ENCODE measurements at regions not wholly inside any gene's neighbourhood (a gene's known extent, or its start where the extent isn't known, plus 50 kb on each side); places are given as distances from the start of the nearest gene placed in this dataset.
"Not testable (repeated sequence)": the region's sequence is repeated elsewhere in the genome, so short reads cannot be mapped to it uniquely, and the experiment has no call there.

- not testable (repeated sequence) for H3K9me3 ChIP-seq (ENCODE audit: control extremely low read depth in 1 of 3, control insufficient read depth in 2 of 3, insufficient read depth in 1 of 3, low read length in 2 of 3)
Observed at GRCh38 chr9:67397731-67398130, 405.4 kb upstream of the SPATA31A3 start.

GRCh38 chr9:67394782-67395181 is 402.4 kb upstream of the SPATA31A3 start:
- H3K9ac ChIP-seq (ENCODE audit: low read length); H3K9me3 Mint-ChIP-seq (ENCODE audit: insufficient read depth); intact Hi-C loops (cut with micrococcal nuclease); H3K4me2 ChIP-seq (replicated peaks; ENCODE audit: low read depth, low read length, poor library complexity, severe bottlenecking); H3K27ac ChIP-seq (ENCODE audit: low read length in 2 of 2); POLR2A ChIA-PET; ATAC-seq (ENCODE audit: low read depth); DNase-seq; H3K4me1 ChIP-seq (ENCODE audit: control insufficient read depth in 2 of 2, insufficient read depth in 2 of 2, low read length in 2 of 2); H3K27me3 ChIP-seq (replicated peaks in 1 of 4; ENCODE audit: control extremely low read depth in 1 of 4, control insufficient read depth in 3 of 4, insufficient read depth in 4 of 4, low read length in 3 of 4); CTCF ChIA-PET; H3K27ac Mint-ChIP-seq; H3K4me1 Mint-ChIP-seq; H3K9me3 ChIP-seq (ENCODE audit: control extremely low read depth in 1 of 3, control insufficient read depth in 2 of 3, insufficient read depth in 1 of 3, low read length in 2 of 3); H3K27me3 Mint-ChIP-seq; H4K20me1 ChIP-seq (ENCODE audit: control insufficient read depth, insufficient read depth, low read length, poor library complexity, severe bottlenecking); H2AFZ ChIP-seq (ENCODE audit: insufficient read depth, low read depth, low read length, poor library complexity, severe bottlenecking); H3K4me3 Mint-ChIP-seq; H3K4me3 ChIP-seq (ENCODE audit: control extremely low read depth in 1 of 5, extremely low read depth in 1 of 5, insufficient read depth in 1 of 5, low read depth in 2 of 5, low read length in 4 of 5); H3K79me2 ChIP-seq (ENCODE audit: control insufficient read depth, insufficient read depth, low read length); H3K36me3 ChIP-seq (replicated peaks in 1 of 2; ENCODE audit: control extremely low read depth in 1 of 2, control insufficient read depth in 1 of 2, extremely low read depth in 1 of 2, insufficient read depth in 2 of 2, low read length in 1 of 2): not testable (repeated sequence)
- no CpG with 5 or more reads among the region's 5 CpGs for WGBS (ENCODE audit: insufficient coverage)

More at GRCh38 chr9:67397731-67398130, 405.4 kb upstream of the SPATA31A3 start:
- H4K20me1 ChIP-seq (ENCODE audit: control insufficient read depth, insufficient read depth, low read length, poor library complexity, severe bottlenecking); H3K4me3 Mint-ChIP-seq; intact Hi-C loops (cut with micrococcal nuclease); H3K36me3 ChIP-seq (replicated peaks in 1 of 2; ENCODE audit: control extremely low read depth in 1 of 2, control insufficient read depth in 1 of 2, extremely low read depth in 1 of 2, insufficient read depth in 2 of 2, low read length in 1 of 2); H3K27ac Mint-ChIP-seq; ATAC-seq (ENCODE audit: low read depth); POLR2A ChIA-PET; CTCF ChIA-PET; H3K9me3 Mint-ChIP-seq (ENCODE audit: insufficient read depth); H3K27me3 ChIP-seq (replicated peaks in 1 of 4; ENCODE audit: control extremely low read depth in 1 of 4, control insufficient read depth in 3 of 4, insufficient read depth in 4 of 4, low read length in 3 of 4); H3K9ac ChIP-seq (ENCODE audit: low read length); H3K4me2 ChIP-seq (replicated peaks; ENCODE audit: low read depth, low read length, poor library complexity, severe bottlenecking); H3K27me3 Mint-ChIP-seq; H3K4me1 Mint-ChIP-seq; H3K4me1 ChIP-seq (ENCODE audit: control insufficient read depth in 2 of 2, insufficient read depth in 2 of 2, low read length in 2 of 2); H3K27ac ChIP-seq (ENCODE audit: low read length in 2 of 2); DNase-seq; H3K4me3 ChIP-seq (ENCODE audit: control extremely low read depth in 1 of 5, extremely low read depth in 1 of 5, insufficient read depth in 1 of 5, low read depth in 2 of 5, low read length in 4 of 5); H2AFZ ChIP-seq (ENCODE audit: insufficient read depth, low read depth, low read length, poor library complexity, severe bottlenecking); H3K79me2 ChIP-seq (ENCODE audit: control insufficient read depth, insufficient read depth, low read length): not testable (repeated sequence)
- WGBS (ENCODE audit: insufficient coverage) = no CpG with 5 or more reads among the region's 2 CpGs

GRCh38 chr9:67394038-67394437 is 401.7 kb upstream of the SPATA31A3 start:
- H3K79me2 ChIP-seq (ENCODE audit: control insufficient read depth, insufficient read depth, low read length); H4K20me1 ChIP-seq (ENCODE audit: control insufficient read depth, insufficient read depth, low read length, poor library complexity, severe bottlenecking); H3K4me1 ChIP-seq (ENCODE audit: control insufficient read depth in 2 of 2, insufficient read depth in 2 of 2, low read length in 2 of 2); H3K27ac Mint-ChIP-seq; H3K4me1 Mint-ChIP-seq; H3K4me2 ChIP-seq (replicated peaks; ENCODE audit: low read depth, low read length, poor library complexity, severe bottlenecking); CTCF ChIA-PET; H3K36me3 ChIP-seq (replicated peaks in 1 of 2; ENCODE audit: control extremely low read depth in 1 of 2, control insufficient read depth in 1 of 2, extremely low read depth in 1 of 2, insufficient read depth in 2 of 2, low read length in 1 of 2); H3K9me3 Mint-ChIP-seq (ENCODE audit: insufficient read depth); ATAC-seq (ENCODE audit: low read depth); intact Hi-C loops (cut with micrococcal nuclease); H3K4me3 Mint-ChIP-seq; H3K27ac ChIP-seq (ENCODE audit: low read length in 2 of 2); H3K9ac ChIP-seq (ENCODE audit: low read length); H3K9me3 ChIP-seq (ENCODE audit: control extremely low read depth in 1 of 3, control insufficient read depth in 2 of 3, insufficient read depth in 1 of 3, low read length in 2 of 3); H3K4me3 ChIP-seq (ENCODE audit: control extremely low read depth in 1 of 5, extremely low read depth in 1 of 5, insufficient read depth in 1 of 5, low read depth in 2 of 5, low read length in 4 of 5); DNase-seq; H2AFZ ChIP-seq (ENCODE audit: insufficient read depth, low read depth, low read length, poor library complexity, severe bottlenecking); POLR2A ChIA-PET; H3K27me3 Mint-ChIP-seq; H3K27me3 ChIP-seq (replicated peaks in 1 of 4; ENCODE audit: control extremely low read depth in 1 of 4, control insufficient read depth in 3 of 4, insufficient read depth in 4 of 4, low read length in 3 of 4): not testable (repeated sequence)
- WGBS (ENCODE audit: insufficient coverage) = no CpG with 5 or more reads among the region's 4 CpGs

GRCh38 chr9:67369664-67370063 is 377.3 kb upstream of the SPATA31A3 start:
- H3K79me2 ChIP-seq (ENCODE audit: control insufficient read depth, insufficient read depth, low read length); H3K4me1 ChIP-seq (ENCODE audit: control insufficient read depth in 2 of 2, insufficient read depth in 2 of 2, low read length in 2 of 2); H3K27me3 ChIP-seq (replicated peaks in 1 of 4; ENCODE audit: control extremely low read depth in 1 of 4, control insufficient read depth in 3 of 4, insufficient read depth in 4 of 4, low read length in 3 of 4); H3K4me2 ChIP-seq (replicated peaks; ENCODE audit: low read depth, low read length, poor library complexity, severe bottlenecking); DNase-seq; intact Hi-C loops (cut with micrococcal nuclease); ATAC-seq (ENCODE audit: low read depth); H3K36me3 ChIP-seq (replicated peaks in 1 of 2; ENCODE audit: control extremely low read depth in 1 of 2, control insufficient read depth in 1 of 2, extremely low read depth in 1 of 2, insufficient read depth in 2 of 2, low read length in 1 of 2); H3K9me3 Mint-ChIP-seq (ENCODE audit: insufficient read depth); H3K4me3 ChIP-seq (ENCODE audit: control extremely low read depth in 1 of 5, extremely low read depth in 1 of 5, insufficient read depth in 1 of 5, low read depth in 2 of 5, low read length in 4 of 5); H3K9ac ChIP-seq (ENCODE audit: low read length); CTCF ChIA-PET; POLR2A ChIA-PET; H3K9me3 ChIP-seq (ENCODE audit: control extremely low read depth in 1 of 3, control insufficient read depth in 2 of 3, insufficient read depth in 1 of 3, low read length in 2 of 3); H4K20me1 ChIP-seq (ENCODE audit: control insufficient read depth, insufficient read depth, low read length, poor library complexity, severe bottlenecking); H3K27ac Mint-ChIP-seq; H3K27me3 Mint-ChIP-seq; H3K4me3 Mint-ChIP-seq; H2AFZ ChIP-seq (ENCODE audit: insufficient read depth, low read depth, low read length, poor library complexity, severe bottlenecking); H3K27ac ChIP-seq (ENCODE audit: low read length in 2 of 2); H3K4me1 Mint-ChIP-seq: not testable (repeated sequence)
- no CpG with 5 or more reads among the region's 2 CpGs for whole genome bisulfite sequencing (ENCODE audit: insufficient coverage)
